Transverse colon (tissue), 4 donors: ENCODE measurements at regions not wholly inside any gene's neighbourhood (a gene's known extent, or its start where the extent isn't known, plus 50 kb on each side); places are given as distances from the start of the nearest gene placed in this dataset.

Experiments
- DNase-seq: peaks from one replicate; pipeline ENCODE4 v3.0.0-alpha.2; 2019
- H3K27ac ChIP-seq, 4 donors: fragments of 200-600 bp; sonication (generic); 2 replicates each; pipeline ENCODE4 v1.5.1; 2016 to 2018; ENCODE audit warnings: inconsistent platforms in 4 of 4
- H3K27me3 ChIP-seq: fragments of 200-600 bp; sonication (generic); 2 replicates; pipeline ENCODE4 v1.5.1; 2017; ENCODE audit warnings: inconsistent platforms
- H3K36me3 ChIP-seq, 4 donors: fragments of 200-600 bp; sonication (generic); 2 replicates each; pipeline ENCODE4 v1.5.1; 2017 to 2019; ENCODE audit warnings: inconsistent platforms in 4 of 4
- H3K4me1 ChIP-seq, 4 donors: fragments of 200-600 bp; sonication (generic); 2 replicates each; pipeline ENCODE4 v1.5.1; 2017 to 2020; ENCODE audit warnings: inconsistent platforms in 4 of 4
- H3K4me3 ChIP-seq, 4 donors: fragments of 200-600 bp; sonication (generic); 1 replicate in 1 of 4; 2 replicates in 3 of 4; pipeline versions ENCODE4 v1.5.1 to v1.6.1; 2017 to 2019; ENCODE audit warnings: inconsistent platforms in 4 of 4
- H3K9me3 ChIP-seq, 2 donors: fragments of 200-600 bp; sonication (generic); 2 replicates each; pipeline ENCODE4 v1.5.1; 2017 to 2019; ENCODE audit warnings: inconsistent platforms in 2 of 2
- EP300 ChIP-seq: sonication (generic); formaldehyde crosslinking; IDR thresholded peaks from one replicate; pipeline ENCODE4 v1.6.1; 2017; ENCODE audit warnings: antibody characterized with exemption, low read depth
- POLR2A ChIP-seq: fragments of 450-650 bp; IDR thresholded peaks from one replicate; pipeline ENCODE4 v1.6.1; 2016; ENCODE audit warnings: antibody characterized with exemption, mild to moderate bottlenecking, moderate library complexity
- POLR2AphosphoS5 ChIP-seq, 3 donors: sonication (generic); formaldehyde crosslinking; IDR thresholded peaks; one replicate each; pipeline ENCODE4 v1.6.1; 2016; ENCODE audit warnings: antibody characterized with exemption in 3 of 3
- WGBS, 2 donors: methylation state at CpG; one replicate each; pipeline ENCODE4 v1.1.5; 2018; ENCODE audit warnings: low coverage in 1 of 2; 5-methylcytosine and 5-hydroxymethylcytosine counted together
- in situ Hi-C, 4 donors: fragments of 200-750 bp; cut with MboI; loops; one replicate each; pipeline versions ENCODE4 v1.15.0 to v1.15.1; 2017; ENCODE audit warnings: low sequenced_read_pairs in 3 of 4, low pct_ligation_motif_present in 1 of 4, low pct_unique_long_range_greater_than_20kb in 1 of 4
- intact Hi-C: fragments of 100-400 bp; cut with DNase I; formaldehyde crosslinking; loops from one replicate; pipeline ENCODE4 v1.15.1; 2023; ENCODE audit warnings: low total_unique reads
- TF ChIP-seq, protein P1 (sequence below), 5 experiments: fragments of 200-600 bp in 3 of 5; fragments of 450-650 bp in 2 of 5; sonication (generic) in 3 of 5; IDR thresholded peaks; 1 replicate in 2 of 5; 2 replicates in 3 of 5; pipeline ENCODE4 v1.5.1; 2016 to 2017; ENCODE audit warnings: antibody characterized with exemption in 5 of 5, inconsistent platforms in 3 of 5, mild to moderate bottlenecking in 2 of 5, moderate library complexity in 1 of 5

DNA sequence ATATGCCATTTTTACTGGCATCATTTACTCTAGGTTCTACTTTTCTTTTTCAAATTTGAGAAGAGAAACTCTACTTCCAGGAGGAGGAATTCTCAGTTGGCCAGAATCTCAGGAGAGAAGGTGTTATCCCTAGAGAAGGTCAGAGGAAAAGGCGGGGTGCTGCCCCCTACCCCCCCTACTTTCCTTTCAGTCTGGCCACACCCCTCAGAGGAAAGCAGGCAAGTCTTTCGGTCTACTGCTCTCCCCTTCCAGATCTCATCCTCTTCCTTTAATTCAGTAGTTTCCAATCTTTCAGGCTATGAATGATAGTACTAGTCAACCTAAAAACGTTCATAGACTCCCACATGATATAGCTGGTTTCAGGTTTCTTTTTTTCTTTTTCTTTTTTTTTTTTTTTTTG is 366.5 kb upstream of the TBL1XR1 start:
- DNase-seq, result no peak
- in situ Hi-C loops, result no loop called here
- 61 to 63% methylated on average over 3 of the region's 3 CpGs for WGBS, 2 donors
- no peaks in the 10 kb centered on the region for H3K9me3 ChIP-seq
- no peak overlapping the region for H3K4me3 ChIP-seq
- TF ChIP-seq POLR2A (no peak), POLR2AphosphoS5 (IDR thresholded peaks at IDR 0.05) (no peak)
- no peaks in the 10 kb centered on the region for H3K4me1 ChIP-seq
- intact Hi-C loops, result no loop called here
- no peaks in the 10 kb centered on the region for H3K27me3 ChIP-seq
- no peak overlapping the region for H3K27ac ChIP-seq
- no peaks in the 10 kb centered on the region for H3K36me3 ChIP-seq

GRCh38 chr3:177565981-177566380 is 368.7 kb upstream of the TBL1XR1 start:
- no peak for DNase-seq

DNA sequence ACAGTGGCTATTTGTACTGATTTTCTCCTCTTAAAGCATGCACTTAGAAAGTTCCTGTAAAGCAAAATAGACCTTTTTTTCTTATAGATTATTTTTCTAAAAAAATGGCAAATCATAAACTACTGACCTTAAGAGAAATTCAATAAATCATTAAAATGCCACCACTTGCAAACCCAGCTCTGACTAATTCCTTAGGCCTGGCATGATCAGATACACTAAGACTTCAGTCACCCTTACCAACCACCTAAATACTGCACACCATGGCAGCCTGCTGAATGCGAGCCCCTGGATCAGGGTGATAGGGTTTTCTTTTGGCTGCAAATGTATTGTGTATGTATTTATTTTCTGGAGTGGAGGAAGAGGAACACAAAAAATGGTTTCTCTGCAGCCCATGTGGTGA is 370.6 kb upstream of the TBL1XR1 start:
- in situ Hi-C loops, result no loop called here
- TF ChIP-seq, protein P1, sequence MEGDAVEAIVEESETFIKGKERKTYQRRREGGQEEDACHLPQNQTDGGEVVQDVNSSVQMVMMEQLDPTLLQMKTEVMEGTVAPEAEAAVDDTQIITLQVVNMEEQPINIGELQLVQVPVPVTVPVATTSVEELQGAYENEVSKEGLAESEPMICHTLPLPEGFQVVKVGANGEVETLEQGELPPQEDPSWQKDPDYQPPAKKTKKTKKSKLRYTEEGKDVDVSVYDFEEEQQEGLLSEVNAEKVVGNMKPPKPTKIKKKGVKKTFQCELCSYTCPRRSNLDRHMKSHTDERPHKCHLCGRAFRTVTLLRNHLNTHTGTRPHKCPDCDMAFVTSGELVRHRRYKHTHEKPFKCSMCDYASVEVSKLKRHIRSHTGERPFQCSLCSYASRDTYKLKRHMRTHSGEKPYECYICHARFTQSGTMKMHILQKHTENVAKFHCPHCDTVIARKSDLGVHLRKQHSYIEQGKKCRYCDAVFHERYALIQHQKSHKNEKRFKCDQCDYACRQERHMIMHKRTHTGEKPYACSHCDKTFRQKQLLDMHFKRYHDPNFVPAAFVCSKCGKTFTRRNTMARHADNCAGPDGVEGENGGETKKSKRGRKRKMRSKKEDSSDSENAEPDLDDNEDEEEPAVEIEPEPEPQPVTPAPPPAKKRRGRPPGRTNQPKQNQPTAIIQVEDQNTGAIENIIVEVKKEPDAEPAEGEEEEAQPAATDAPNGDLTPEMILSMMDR (IDR thresholded peaks at IDR 0.05), result no peak
- TF ChIP-seq EP300 (no peak), POLR2AphosphoS5 (IDR thresholded peaks at IDR 0.05) (no peak), POLR2A (no peak)

More at GRCh38 chr3:177565981-177566380, 368.7 kb upstream of the TBL1XR1 start:
- H3K9me3 ChIP-seq, result no peaks in the 10 kb centered on the region
- H3K4me3 ChIP-seq, result no peak overlapping the region
- H3K36me3 ChIP-seq, result no peaks in the 10 kb centered on the region
- no peak overlapping the region for H3K27ac ChIP-seq
- TF ChIP-seq POLR2AphosphoS5 (IDR thresholded peaks at IDR 0.05) (no peak), POLR2A (no peak), EP300 (no peak)
- TF ChIP-seq, protein P1 (IDR thresholded peaks at IDR 0.05), result no peak
- in situ Hi-C loops, result no loop called here
- H3K27me3 ChIP-seq, result no peaks in the 10 kb centered on the region
- H3K4me1 ChIP-seq, result no peaks in the 10 kb centered on the region
- intact Hi-C loops, result no loop called here
- WGBS, 2 donors, result 93 to 97% methylated on average over 2 of the region's 2 CpGs

GRCh38 chr3:177569193-177569592 is 371.9 kb upstream of the TBL1XR1 start:
- TF ChIP-seq EP300, result no peak
- TF ChIP-seq, protein P1 (IDR thresholded peaks at IDR 0.05), result no peak
- no peak for TF ChIP-seq POLR2AphosphoS5 (IDR thresholded peaks at IDR 0.05)
- no peak for TF ChIP-seq POLR2A
- intact Hi-C loops (no loop called here), in situ Hi-C loops (no loop called here)
- Histone ChIP-seq H3K9me3 (no peaks in the 10 kb centered on the region), H3K4me1 (peaks cover 0 to 5% (median 0%) of the 10 kb centered on the region in 4 donors), H3K36me3 (no peaks in the 10 kb centered on the region), H3K27ac (no peak overlapping the region), H3K27me3 (no peaks in the 10 kb centered on the region), H3K4me3 (no peak overlapping the region)
- 70 to 77% methylated on average over 4 of the region's 4 CpGs for WGBS, 2 donors
- DNase-seq, result no peak

More for the DNA sequence above, 370.6 kb upstream of the TBL1XR1 start:
- intact Hi-C loops, result no loop called here
- no peak overlapping the region for H3K4me3 ChIP-seq
- no peaks in the 10 kb centered on the region for H3K9me3 ChIP-seq
- DNase-seq, result no peak
- WGBS, 2 donors, result 97% methylated on average over 1 of the region's 1 CpG; no CpG with 5 or more reads in 1 of the 2 donors
- no peaks in the 10 kb centered on the region for H3K36me3 ChIP-seq
- no peaks in the 10 kb centered on the region for H3K27me3 ChIP-seq
- no peak overlapping the region for H3K27ac ChIP-seq
- no peaks in the 10 kb centered on the region for H3K4me1 ChIP-seq
